ENCODE measurements at regions not wholly inside any gene's neighbourhood (a gene's known extent, or its start where the extent isn't known, plus 50 kb on each side); places are given as distances from the start of the nearest gene placed in this dataset.

DNA sequence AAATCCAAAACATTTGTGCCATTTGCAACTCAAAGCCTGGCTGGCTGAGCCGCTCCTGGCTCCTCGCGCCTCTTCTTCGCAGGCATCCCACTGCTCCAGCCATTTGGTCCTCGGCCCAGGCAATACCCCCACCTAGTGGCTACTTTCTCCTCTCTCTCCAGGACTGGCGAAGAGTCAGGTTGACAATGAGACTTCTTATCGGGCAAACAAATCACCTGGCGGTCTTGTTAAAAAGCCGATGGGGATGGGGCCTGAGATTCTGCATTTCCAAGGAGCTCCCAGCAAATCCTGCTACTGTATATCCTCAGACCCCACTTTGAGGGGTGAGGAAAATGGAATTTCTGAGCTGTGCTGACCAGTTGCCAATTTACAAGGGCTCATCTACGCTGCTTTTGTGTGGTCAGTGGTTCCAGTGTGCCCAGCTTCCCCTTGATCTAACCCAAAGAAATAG lies 89.0 kb downstream of the ISX start:
- no peaks in the 10 kb centered on the region for H3K79me2 ChIP-seq (ENCODE audit: insufficient read depth, low read length)
- H3K9me3 ChIP-seq (ENCODE audit: insufficient read depth, low read length), result no peaks in the 10 kb centered on the region
- H4K20me1 ChIP-seq (ENCODE audit: low read depth, low read length), result no peaks in the 10 kb centered on the region
- H3F3A ChIP-seq (ENCODE audit: insufficient read depth), result no peaks in the 10 kb centered on the region
- H2AFZ ChIP-seq (ENCODE audit: low read depth, low read length, severe bottlenecking), result no peak overlapping the region
- no peaks in the 10 kb centered on the region for H3K36me3 ChIP-seq (ENCODE audit: low read length)
- H3K27me3 ChIP-seq (ENCODE audit: low read length), result no peaks in the 10 kb centered on the region
- H3K9me2 ChIP-seq (replicated peaks; ENCODE audit: insufficient read depth, low read length), result no peaks in the 10 kb centered on the region
- no peak overlapping the region for H3K27ac ChIP-seq (ENCODE audit: low read depth, low read length)
- TF ChIP-seq, protein P1, sequence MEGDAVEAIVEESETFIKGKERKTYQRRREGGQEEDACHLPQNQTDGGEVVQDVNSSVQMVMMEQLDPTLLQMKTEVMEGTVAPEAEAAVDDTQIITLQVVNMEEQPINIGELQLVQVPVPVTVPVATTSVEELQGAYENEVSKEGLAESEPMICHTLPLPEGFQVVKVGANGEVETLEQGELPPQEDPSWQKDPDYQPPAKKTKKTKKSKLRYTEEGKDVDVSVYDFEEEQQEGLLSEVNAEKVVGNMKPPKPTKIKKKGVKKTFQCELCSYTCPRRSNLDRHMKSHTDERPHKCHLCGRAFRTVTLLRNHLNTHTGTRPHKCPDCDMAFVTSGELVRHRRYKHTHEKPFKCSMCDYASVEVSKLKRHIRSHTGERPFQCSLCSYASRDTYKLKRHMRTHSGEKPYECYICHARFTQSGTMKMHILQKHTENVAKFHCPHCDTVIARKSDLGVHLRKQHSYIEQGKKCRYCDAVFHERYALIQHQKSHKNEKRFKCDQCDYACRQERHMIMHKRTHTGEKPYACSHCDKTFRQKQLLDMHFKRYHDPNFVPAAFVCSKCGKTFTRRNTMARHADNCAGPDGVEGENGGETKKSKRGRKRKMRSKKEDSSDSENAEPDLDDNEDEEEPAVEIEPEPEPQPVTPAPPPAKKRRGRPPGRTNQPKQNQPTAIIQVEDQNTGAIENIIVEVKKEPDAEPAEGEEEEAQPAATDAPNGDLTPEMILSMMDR (IDR thresholded peaks at IDR 0.05; ENCODE audit: insufficient read depth, low read length, poor library complexity, severe bottlenecking), result peak; percentile 66
- TF ChIP-seq EZH2phosphoT487 (conservative IDR thresholded peaks at IDR 0.05; ENCODE audit: low read length), result no peak
- no peak overlapping the region for H3K4me3 ChIP-seq (ENCODE audit: insufficient read depth, low read length, poor library complexity, severe bottlenecking)
- H3K9ac ChIP-seq (ENCODE audit: low read length), result no peak overlapping the region
- H3K4me2 ChIP-seq (ENCODE audit: low read depth, low read length, poor library complexity, severe bottlenecking), result no peak overlapping the region

DNA sequence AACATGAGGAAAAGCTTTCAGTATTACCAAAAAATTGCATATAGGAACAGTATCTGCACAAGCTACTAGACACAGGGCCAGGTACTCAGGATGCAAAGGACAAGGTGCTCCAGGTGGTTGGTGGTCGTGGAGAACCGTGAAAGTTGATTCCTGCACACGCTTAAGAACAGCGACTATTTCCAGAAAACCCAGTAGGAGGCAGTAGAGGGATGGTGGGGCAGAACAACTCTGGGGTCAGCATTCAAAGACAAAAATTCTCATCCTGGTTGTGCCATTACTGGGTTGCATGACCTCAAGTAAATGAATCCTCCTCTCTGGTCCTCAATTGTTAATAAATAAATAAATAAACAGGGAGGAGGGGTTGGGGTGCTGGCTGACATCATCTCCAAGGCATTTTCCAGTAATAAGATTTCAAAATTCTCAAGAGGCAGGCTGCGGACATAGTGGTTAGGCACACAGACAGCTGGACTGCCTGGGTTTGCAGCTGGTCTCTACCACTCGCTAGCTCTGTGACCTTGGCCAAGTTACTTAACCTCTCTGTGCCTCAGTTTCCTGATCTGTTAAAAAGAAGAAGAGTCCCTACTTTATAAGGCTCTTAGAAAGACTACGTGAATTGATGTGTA lies 89.6 kb downstream of the ISX start:
- H3K4me2 ChIP-seq (ENCODE audit: low read depth, low read length, poor library complexity, severe bottlenecking), result no peak overlapping the region

DNA sequence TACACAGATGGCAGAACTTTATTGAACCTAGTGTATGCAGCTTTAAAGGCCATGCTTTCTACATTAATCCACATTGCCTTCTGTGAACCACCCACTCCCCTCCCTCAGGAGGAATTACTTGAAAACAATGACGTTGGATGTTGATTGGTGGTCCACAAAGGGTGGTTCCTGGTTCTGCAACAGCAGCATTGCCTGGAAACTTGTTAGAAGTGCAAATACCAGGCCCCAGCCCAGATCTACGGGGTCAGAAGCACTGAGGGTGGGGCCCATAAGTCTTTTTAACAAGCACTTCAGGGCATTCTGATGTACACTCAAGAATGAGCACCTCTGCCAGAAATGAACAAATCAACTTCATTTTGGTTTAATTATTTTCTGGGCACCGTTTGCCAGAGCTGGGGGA lies 91.0 kb downstream of the ISX start:
- Histone ChIP-seq H4K20me1 (ENCODE audit: low read depth, low read length) (no peaks in the 10 kb centered on the region), H3F3A (ENCODE audit: insufficient read depth) (no peaks in the 10 kb centered on the region), H3K9me3 (ENCODE audit: insufficient read depth, low read length) (no peaks in the 10 kb centered on the region), H3K4me2 (ENCODE audit: low read depth, low read length, poor library complexity, severe bottlenecking) (peak overlapping the region; percentile 42), H2AFZ (ENCODE audit: low read depth, low read length, severe bottlenecking) (peak overlapping the region; percentile 60), H3K9ac (ENCODE audit: low read length) (peak overlapping the region; percentile 13; the same call in 1 of the 2 replicates), H3K27me3 (ENCODE audit: low read length) (no peaks in the 10 kb centered on the region), H3K27ac (ENCODE audit: low read depth, low read length) (no peak overlapping the region), H3K79me2 (ENCODE audit: insufficient read depth, low read length) (no peaks in the 10 kb centered on the region), H3K36me3 (ENCODE audit: low read length) (no peaks in the 10 kb centered on the region), H3K9me2 (replicated peaks; ENCODE audit: insufficient read depth, low read length) (no peaks in the 10 kb centered on the region), H3K4me3 (ENCODE audit: insufficient read depth, low read length, poor library complexity, severe bottlenecking) (peak overlapping the region; percentile 48)
- no peak for TF ChIP-seq EZH2phosphoT487 (conservative IDR thresholded peaks at IDR 0.05; ENCODE audit: low read length)
- TF ChIP-seq, protein P1 (IDR thresholded peaks at IDR 0.05; ENCODE audit: insufficient read depth, low read length, poor library complexity, severe bottlenecking), result no peak

More for the DNA sequence above, 89.6 kb downstream of the ISX start:
- no peak overlapping the region for H2AFZ ChIP-seq (ENCODE audit: low read depth, low read length, severe bottlenecking)
- H3K9me2 ChIP-seq (replicated peaks; ENCODE audit: insufficient read depth, low read length), result no peaks in the 10 kb centered on the region
- H3K4me3 ChIP-seq (ENCODE audit: insufficient read depth, low read length, poor library complexity, severe bottlenecking), result no peak overlapping the region
- no peaks in the 10 kb centered on the region for H3K9me3 ChIP-seq (ENCODE audit: insufficient read depth, low read length)
- H3K27ac ChIP-seq (ENCODE audit: low read depth, low read length), result no peak overlapping the region
- H3F3A ChIP-seq (ENCODE audit: insufficient read depth), result no peaks in the 10 kb centered on the region
- no peaks in the 10 kb centered on the region for H3K27me3 ChIP-seq (ENCODE audit: low read length)
- H3K9ac ChIP-seq (ENCODE audit: low read length), result no peak overlapping the region
- no peak for TF ChIP-seq EZH2phosphoT487 (conservative IDR thresholded peaks at IDR 0.05; ENCODE audit: low read length)
- TF ChIP-seq, protein P1 (IDR thresholded peaks at IDR 0.05; ENCODE audit: insufficient read depth, low read length, poor library complexity, severe bottlenecking), result no peak
- H3K79me2 ChIP-seq (ENCODE audit: insufficient read depth, low read length), result no peaks in the 10 kb centered on the region
- H3K36me3 ChIP-seq (ENCODE audit: low read length), result no peaks in the 10 kb centered on the region
- H4K20me1 ChIP-seq (ENCODE audit: low read depth, low read length), result no peaks in the 10 kb centered on the region
